D721Med (cell line): ENCODE measurements at regions not wholly inside any gene's neighbourhood (a gene's known extent, or its start where the extent isn't known, plus 50 kb on each side); places are given as distances from the start of the nearest gene placed in this dataset.

Source experiments
- DNase-seq: peaks from one replicate; pipeline ENCODE4 v3.0.0; 2011; ENCODE audit warnings: low spot score; ENCODE audit not compliant: insufficient read length
- FAIRE-seq: peaks from 2 replicates; lab custom pipeline; 2011; peaks lifted over from hg19 to GRCh38; lab: Jason Lieb, UNC
- TF ChIP-seq, protein P1 (sequence below): IDR thresholded peaks from 2 replicates; pipeline ENCODE4 v1.5.1; 2012; ENCODE audit warnings: mild to moderate bottlenecking, control low read depth; ENCODE audit not compliant: insufficient read depth; ENCODE audit errors: missing control alignments

DNA sequence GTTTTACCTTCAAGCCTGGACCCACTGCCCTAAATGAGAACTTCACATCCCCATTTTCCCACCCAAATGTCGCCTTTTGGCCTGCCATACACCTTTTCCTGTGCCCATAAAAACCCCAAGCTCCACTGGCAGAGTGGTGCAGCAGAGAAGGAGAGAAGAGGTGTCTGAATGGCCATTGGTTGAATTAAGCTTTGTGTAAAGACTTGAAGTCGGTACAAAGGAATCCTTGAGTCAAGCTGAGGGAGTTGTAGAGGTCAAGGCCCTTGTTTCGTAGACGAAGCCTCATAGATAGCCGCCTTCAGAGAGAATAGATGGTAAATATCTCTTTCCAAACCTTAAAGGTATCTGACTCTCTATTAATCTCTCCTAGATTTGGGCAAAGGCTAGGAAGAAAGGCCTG is 1479.2 kb upstream of the PRR20A start:
- DNase-seq = no peak
- no peak for FAIRE-seq
- TF ChIP-seq, protein P1, sequence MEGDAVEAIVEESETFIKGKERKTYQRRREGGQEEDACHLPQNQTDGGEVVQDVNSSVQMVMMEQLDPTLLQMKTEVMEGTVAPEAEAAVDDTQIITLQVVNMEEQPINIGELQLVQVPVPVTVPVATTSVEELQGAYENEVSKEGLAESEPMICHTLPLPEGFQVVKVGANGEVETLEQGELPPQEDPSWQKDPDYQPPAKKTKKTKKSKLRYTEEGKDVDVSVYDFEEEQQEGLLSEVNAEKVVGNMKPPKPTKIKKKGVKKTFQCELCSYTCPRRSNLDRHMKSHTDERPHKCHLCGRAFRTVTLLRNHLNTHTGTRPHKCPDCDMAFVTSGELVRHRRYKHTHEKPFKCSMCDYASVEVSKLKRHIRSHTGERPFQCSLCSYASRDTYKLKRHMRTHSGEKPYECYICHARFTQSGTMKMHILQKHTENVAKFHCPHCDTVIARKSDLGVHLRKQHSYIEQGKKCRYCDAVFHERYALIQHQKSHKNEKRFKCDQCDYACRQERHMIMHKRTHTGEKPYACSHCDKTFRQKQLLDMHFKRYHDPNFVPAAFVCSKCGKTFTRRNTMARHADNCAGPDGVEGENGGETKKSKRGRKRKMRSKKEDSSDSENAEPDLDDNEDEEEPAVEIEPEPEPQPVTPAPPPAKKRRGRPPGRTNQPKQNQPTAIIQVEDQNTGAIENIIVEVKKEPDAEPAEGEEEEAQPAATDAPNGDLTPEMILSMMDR = no peak

- FAIRE-seq (no peak), DNase-seq (no peak)
- TF ChIP-seq, protein P1 = no peak
Measured at GRCh38 chr13:55664178-55664577, 1476.5 kb upstream of the PRR20A start.

- FAIRE-seq (no peak), DNase-seq (no peak)
- TF ChIP-seq, protein P1 = no peak
Measured at GRCh38 chr13:55669051-55669450, 1471.7 kb upstream of the PRR20A start.

GRCh38 chr13:55673910-55674309 is 1466.8 kb upstream of the PRR20A start:
- FAIRE-seq (no peak), DNase-seq (no peak)
- TF ChIP-seq, protein P1 = no peak

DNA sequence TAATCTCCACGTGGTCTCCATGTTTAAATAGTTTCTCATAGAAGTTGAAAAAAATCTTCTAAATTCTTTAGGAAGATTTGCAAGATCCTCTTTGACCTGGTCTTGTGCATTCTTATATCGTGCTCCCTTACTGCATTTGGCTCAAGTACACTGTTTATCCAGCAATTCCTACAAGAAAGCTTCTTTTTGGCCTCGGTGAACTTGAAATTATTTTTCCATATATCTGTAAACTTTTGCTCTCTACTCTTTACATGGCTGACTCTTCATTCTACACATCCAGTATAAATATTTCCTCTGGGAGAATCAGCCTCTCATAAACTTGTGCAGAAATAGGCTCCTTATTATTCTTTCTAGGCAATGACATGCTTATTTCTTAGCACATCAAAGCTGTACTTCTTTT is 1457.9 kb upstream of the PRR20A start:
- FAIRE-seq = no peak
- DNase-seq = no peak

DNA sequence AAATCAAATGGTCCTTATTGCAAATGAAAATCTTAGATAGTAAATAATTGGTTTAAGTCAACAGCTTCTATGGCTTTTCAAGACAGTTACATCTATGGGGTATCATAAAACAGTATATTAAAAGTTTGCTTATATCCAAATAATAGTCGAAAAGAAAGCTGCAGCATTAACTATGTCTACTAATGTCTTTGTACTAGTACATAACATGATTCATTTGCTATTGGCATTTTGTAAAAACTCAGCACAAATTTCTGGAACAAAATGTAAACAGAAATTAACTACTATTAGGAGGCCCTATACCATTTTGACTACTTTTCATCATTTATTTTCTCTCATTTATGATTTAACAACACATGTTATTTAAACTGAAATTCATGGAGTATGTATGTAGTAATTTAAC is 1435.2 kb upstream of the PRR20A start:
- no peak for DNase-seq
- TF ChIP-seq, protein P1 = no peak
- no peak for FAIRE-seq

More for the DNA sequence above, 1457.9 kb upstream of the PRR20A start:
- TF ChIP-seq, protein P1 = no peak

- no peak for FAIRE-seq
- TF ChIP-seq, protein P1 = no peak
Measured at GRCh38 chr13:55705971-55706370, 1434.7 kb upstream of the PRR20A start.

More at GRCh38 chr13:55705971-55706370, 1434.7 kb upstream of the PRR20A start:
- DNase-seq = no peak
